Right hindlimb (tissue), 1 donor: ENCODE measurements at regions not wholly inside any gene's neighbourhood (a gene's known extent, or its start where the extent isn't known, plus 50 kb on each side); places are given as distances from the start of the nearest gene placed in this dataset.
"Not testable (repeated sequence)": the region's sequence is repeated elsewhere in the genome, so short reads cannot be mapped to it uniquely, and the experiment has no call there.

ENCODE experiments used
- DNase-seq: peaks from one replicate; pipeline ENCODE4 v3.0.0-alpha.2; 2018

DNA sequence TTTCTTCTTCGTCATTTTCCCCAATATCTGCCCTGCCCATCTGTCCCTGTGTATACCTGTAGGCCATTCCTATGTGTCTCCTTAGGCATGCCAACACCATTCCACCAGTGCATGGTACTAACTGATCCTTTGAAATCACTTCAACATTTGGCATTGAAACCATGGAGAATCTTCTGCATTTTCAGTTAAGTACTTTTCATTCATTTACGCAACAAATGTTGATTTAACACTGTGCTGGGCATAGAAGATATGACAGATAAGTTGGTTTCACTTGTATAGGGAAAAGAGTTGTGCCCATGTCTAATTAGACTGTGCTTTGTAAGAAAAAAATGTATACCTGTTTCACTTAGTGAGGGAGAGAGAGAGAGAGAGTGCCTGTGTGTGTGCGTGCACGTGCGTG, 77.9 kb upstream of the FLT1 start:
- DNase-seq, result no peak

- DNase-seq, result not testable (repeated sequence)
Measured at GRCh38 chr13:28570356-28570755, 75.4 kb upstream of the FLT1 start.

GRCh38 chr13:28569886-28570285, 75.0 kb upstream of the FLT1 start:
- no peak for DNase-seq

DNA sequence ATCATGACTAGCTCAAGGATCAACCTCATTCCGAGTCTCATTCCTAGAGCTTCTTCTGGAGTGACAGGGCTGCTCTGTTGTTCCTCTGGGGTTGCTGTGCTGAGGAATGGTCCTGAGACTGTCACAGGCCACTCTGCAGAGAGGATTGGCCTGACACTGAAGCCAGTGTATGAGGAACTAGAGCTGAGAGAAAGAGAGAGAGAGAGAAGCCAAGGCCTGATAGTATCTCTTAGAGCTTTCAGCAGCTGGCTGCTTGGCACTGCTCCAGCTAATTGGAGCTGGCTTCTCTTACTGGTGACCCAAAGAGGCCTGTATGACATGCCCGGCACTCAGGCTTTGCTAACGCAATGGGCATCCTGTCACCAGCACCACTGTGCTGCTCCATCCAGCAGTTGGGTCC, 73.4 kb upstream of the FLT1 start:
- peak; percentile 60 for DNase-seq

DNA sequence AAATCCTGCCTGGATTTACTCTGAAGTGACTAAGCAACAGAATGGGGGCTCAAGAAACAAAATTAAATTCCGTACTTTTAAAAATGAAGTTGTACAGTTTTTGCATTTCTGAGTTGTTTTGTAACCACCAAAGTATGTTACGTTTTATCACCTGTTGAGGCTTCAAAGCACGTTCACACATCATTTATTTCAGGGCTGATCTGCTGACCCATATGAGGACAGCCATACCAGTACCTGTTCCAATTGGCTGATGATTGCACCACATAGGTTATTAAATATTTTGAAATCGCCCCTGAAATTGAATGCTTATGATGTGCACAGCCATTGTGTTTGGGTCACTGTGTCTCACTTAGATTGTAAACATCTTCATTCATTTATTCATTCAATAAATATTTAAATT, 72.0 kb upstream of the FLT1 start:
- no peak for DNase-seq

- no peak for DNase-seq
Measured at GRCh38 chr13:28566283-28566682, 71.4 kb upstream of the FLT1 start.

DNA sequence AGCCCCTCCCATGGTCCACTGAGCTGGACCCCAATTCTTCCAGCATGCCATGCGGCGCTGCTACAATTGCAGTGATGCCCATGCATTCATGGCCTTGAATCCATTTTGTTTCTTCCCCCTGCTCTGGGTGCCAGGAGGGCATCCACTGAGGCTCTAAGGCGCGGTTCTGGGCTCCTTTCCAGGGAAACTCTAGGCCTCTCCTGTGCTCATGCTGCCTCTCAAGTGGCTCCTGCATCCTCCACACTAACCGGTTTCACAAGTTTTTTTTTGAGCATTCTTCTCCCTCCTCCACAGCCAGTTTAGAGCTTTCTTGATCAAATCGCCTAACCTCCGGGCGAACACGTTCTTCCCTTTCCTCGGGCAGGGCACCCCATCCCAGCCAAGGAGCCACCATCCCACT, 69.1 kb upstream of the FLT1 start:
- DNase-seq, result no peak

GRCh38 chr13:28563609-28564008, 68.7 kb upstream of the FLT1 start:
- no peak for DNase-seq

DNA sequence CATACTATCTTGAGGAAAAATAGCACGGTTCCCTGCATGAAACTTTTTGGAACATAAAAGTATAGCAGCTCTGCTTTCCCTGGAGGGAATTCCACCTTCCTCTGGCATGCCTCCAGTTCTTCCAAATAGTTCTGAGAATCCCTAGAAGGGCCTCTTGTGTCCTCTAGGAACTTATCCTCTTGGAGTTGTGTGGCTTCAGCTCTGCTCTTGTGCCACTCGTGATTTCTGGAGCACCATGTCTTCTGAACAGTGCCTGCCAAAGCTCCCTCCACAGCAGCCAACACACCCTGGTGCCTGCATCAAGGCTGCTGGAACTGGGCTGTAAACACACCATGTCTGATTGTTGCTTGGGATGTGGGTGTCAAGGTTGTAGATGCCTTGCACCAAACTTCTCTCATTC, 65.7 kb upstream of the FLT1 start:
- no peak for DNase-seq

DNA sequence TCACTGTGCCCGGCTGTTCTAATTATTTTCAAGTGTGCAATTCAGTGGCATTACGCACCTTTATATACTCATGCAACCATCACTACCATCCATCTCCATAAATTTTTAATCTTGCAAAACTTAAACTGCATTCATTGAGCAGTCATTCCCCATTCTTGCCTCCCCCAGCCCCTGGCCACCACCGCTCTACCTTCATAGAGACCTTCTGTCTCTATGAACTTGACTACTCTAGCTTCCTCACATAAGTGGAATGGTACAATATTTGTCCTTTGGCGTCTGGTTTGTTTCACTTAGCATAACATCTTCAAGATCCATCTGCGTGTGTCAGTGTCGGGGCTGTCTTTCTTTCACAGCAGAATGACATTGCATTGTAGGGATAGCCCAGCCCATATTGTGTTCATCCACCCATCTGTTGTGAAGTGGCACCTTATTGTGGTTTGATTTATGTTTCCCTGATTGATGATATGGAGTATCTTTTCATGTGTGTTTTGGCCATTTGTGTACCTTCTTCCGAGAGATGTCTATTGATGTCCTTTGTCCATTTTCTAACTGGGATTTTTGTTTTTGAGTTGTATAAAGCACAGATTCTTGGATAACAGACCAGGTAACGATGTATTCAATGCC, 64.8 kb upstream of the FLT1 start:
- no peak for DNase-seq

DNA sequence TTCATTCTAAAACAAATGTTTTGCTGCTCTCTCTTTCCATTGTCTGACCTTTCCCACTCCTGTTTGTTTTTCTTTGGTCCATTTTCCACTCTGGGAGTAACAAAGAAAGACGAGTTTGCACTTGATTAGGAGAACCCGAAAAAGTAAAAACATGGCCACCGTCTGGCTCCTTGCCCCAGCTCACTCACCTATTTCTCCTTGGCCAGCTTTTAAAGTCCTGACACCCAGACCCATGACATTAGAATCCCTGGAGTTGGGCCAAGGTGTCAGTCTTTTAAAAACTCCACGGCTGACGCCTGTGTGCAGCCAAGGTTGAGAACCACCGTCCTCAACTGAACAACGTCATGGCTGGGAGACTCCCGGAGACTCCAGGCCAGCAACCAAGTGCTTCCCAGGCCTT, 63.6 kb upstream of the FLT1 start:
- no peak for DNase-seq

DNA sequence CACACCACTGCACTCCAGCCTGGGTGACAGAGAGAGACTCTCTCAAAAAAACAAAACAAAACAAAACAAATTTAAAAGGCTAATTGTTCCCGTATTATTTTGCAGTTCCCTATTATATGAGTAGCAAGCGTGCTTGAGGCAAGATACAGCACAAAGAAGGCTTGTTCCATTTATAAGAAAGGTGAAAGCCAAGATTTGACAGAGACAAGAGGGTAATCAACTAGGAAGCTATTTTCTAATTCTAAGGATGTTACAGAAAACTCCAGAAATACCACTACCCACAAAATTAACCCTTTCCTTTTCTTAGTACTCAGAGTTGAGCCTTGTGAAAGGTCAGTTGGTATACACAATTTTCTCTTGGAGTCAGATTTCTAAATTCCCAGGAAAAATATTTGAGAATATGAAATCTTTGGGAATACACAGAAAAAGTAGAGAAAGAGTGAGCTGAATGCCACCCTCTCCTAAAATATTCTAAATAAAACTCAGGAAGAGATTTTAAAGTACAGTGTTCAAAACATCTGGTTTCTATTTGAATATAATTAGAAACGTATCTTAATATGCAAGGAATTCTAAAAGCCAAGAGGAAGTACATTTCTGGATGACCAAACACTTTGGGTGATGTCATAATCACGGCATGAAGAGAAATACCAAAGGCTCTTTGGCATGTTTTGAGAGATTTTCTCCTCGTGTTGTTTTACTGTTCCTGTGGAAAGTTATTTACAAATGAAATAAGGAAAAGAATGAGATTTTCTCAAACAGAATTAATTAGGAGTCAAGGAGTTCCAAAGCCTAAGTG, 63.0 kb upstream of the FLT1 start:
- no peak for DNase-seq

- DNase-seq, result no peak
Measured at GRCh38 chr13:28555096-28555495, 60.2 kb upstream of the FLT1 start.

DNA sequence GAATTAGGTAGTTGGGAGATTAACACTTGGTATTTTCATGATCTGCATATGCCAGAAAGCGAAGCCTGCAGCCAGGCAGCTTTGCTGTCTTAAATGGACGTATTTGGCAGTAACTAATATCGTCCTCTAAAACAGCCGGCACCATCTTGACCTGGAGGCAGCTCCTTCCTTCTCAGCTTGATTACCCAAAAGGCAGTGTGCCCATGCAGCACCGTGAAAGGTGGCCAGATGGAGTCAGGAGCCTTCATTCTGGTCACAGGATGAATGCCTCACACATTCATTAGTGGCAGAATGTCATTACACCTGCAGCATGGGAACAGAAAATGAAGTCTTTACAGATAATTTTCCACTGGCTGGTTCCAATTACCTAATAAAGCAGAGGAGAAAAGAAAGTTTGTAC, 59.0 kb upstream of the FLT1 start:
- DNase-seq, result no peak

GRCh38 chr13:28552288-28552687, 57.4 kb upstream of the FLT1 start:
- no peak for DNase-seq

- no peak for DNase-seq
Measured at GRCh38 chr13:28551498-28551895, 56.6 kb upstream of the FLT1 start.

DNA sequence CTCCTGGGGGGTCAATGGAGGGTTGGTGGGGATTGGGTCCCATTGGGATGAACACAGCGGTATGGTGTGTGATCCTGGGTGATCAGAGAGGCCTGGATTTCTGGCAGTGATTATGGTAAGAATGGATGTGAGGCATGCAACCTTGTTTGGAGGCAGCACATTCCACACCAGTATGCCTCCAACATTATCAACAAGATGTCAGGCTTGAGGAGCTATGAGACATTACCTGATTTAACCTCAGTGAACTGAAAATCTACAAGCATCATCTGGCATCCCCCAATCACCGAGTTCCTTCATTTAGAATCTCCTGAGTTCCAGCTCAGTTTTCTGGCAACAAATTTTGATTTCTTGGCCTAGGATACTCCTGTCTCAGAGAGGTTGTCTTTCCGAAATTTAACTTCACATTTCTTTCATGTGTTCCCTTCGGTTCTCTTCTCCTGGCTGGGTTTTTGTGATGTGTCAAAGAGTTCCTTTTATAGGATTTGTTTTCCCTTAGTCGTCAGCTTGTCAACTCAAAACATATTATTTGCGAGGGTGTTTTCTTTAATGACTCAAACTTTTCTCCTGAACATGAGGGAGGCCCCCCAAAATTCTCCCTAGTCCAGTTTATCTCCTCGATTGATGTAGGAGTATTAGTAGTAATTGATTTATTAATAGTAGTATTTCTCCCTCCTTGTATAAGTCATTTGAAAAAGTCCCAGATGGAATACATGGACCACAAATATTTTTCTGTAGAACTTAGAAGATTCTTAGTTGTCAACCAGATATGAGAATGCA, 56.0 kb upstream of the FLT1 start:
- no peak for DNase-seq

DNA sequence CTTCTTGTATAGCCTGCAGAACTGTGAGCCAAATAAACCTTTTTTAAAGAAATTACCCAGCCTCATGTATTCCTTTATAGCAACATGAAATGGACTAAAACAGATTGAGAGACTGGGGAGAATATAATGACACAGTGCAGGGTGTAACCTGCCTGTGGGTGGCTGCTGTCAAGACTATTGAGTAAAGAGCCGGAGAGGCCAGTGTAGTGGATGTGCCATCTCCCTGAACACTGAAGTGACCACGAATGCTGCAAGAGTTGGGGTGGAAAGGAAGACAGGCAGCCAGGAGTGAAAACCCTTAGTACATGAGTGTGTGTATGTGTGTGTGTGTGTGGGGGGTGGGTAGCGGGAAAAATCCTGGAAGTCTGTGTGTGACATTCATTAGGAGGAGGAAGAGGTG, 55.2 kb upstream of the FLT1 start:
- no peak for DNase-seq

- no peak for DNase-seq
Measured at GRCh38 chr13:28548872-28549271, 53.9 kb upstream of the FLT1 start.

- DNase-seq, result no peak
Measured at GRCh38 chr13:28548468-28548867, 53.5 kb upstream of the FLT1 start.

DNA sequence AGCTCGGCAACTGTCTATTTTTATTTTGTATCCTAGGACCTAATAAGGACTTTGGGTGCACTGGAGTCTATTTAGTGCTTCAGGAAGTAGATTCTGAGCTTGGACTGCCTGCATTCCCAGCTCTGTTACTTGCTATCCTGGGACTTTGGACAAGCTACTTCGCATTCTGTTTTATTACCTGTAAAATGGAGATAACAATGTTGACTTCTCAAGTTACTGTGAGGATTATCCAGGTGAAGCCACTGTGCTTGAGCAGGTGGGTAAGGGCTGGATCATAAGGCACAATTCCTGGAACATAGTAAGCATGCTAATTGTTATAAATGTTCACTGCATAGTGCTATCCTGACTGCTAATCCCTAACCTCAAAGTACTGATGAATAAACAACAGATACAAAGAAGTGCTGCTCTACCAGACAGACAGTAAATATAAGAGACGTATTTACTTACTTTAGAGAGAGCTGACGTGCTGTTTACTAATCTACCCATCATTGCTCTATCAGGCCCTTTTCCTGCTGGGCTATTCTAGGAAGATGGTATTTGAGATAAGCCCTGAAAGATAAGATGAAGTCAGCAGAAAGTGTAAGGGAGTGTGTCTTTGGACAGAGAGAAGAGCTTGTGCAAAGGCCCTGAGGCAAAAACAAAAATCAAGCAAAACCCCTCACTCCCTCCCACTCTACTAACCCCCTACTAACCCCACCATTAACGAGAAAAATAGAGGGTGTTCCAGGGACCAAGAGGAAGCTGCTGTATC, 50.8 kb upstream of the FLT1 start:
- no peak for DNase-seq
